Esophagus squamous epithelium (tissue), 5 donors: ENCODE measurements at regions not wholly inside any gene's neighbourhood (a gene's known extent, or its start where the extent isn't known, plus 50 kb on each side); places are given as distances from the start of the nearest gene placed in this dataset.

Experiments
- DNase-seq: peaks from one replicate; lab custom pipeline; 2025; lab: John Stamatoyannopoulos, UW
- H3K27ac ChIP-seq, 4 donors: fragments of 200-600 bp; sonication (generic); one replicate each; pipeline ENCODE4 v1.5.1; 2016 to 2019; ENCODE audit warnings: mild to moderate bottlenecking in 1 of 4
- H3K27me3 ChIP-seq, 4 donors: fragments of 200-600 bp; sonication (generic); 1 replicate in 3 of 4; 2 replicates in 1 of 4; pipeline versions ENCODE4 v1.5.1 to v1.6.0; 2017 to 2021; ENCODE audit warnings: antibody characterized with exemption in 1 of 4
- H3K36me3 ChIP-seq, 3 donors: fragments of 200-600 bp; sonication (generic); one replicate each; pipeline ENCODE4 v1.5.1; 2016 to 2019
- H3K4me1 ChIP-seq, 3 donors: fragments of 200-600 bp; sonication (generic); one replicate each; pipeline ENCODE4 v1.5.1; 2017 to 2019
- H3K4me3 ChIP-seq, 4 donors: fragments of 200-600 bp; sonication (generic); 1 replicate in 3 of 4; 2 replicates in 1 of 4; pipeline ENCODE4 v1.5.1; 2016 to 2019; ENCODE audit warnings: mild to moderate bottlenecking in 2 of 4, moderate library complexity in 1 of 4
- H3K9me3 ChIP-seq, 3 donors: fragments of 200-600 bp; sonication (generic); one replicate each; pipeline ENCODE4 v1.5.1; 2016 to 2019
- POLR2A ChIP-seq, 4 donors: fragments of 450-650 bp; IDR thresholded peaks; one replicate each; pipeline ENCODE4 v1.6.1; 2017; ENCODE audit warnings: antibody characterized with exemption in 4 of 4, mild to moderate bottlenecking in 4 of 4, moderate library complexity in 3 of 4
- WGBS, 2 donors: methylation state at CpG; one replicate each; pipeline ENCODE4 v1.1.5; 2018; 5-methylcytosine and 5-hydroxymethylcytosine counted together
- intact Hi-C: fragments of 100-400 bp; cut with DNase I; formaldehyde crosslinking; loops from one replicate; pipeline ENCODE4 v1.15.0; 2022
- TF ChIP-seq, protein P1 (sequence below), 6 experiments: fragments of 450-650 bp in 4 of 6; fragments of 200-600 bp in 2 of 6; sonication (generic) in 2 of 6; IDR thresholded peaks; one replicate each; pipeline ENCODE4 v1.5.1; 2016 to 2019; ENCODE audit warnings: antibody characterized with exemption in 6 of 6, mild to moderate bottlenecking in 4 of 6, moderate library complexity in 4 of 6
- donor health status: DM: yes; HTN: yes; CAD: no.

DNA sequence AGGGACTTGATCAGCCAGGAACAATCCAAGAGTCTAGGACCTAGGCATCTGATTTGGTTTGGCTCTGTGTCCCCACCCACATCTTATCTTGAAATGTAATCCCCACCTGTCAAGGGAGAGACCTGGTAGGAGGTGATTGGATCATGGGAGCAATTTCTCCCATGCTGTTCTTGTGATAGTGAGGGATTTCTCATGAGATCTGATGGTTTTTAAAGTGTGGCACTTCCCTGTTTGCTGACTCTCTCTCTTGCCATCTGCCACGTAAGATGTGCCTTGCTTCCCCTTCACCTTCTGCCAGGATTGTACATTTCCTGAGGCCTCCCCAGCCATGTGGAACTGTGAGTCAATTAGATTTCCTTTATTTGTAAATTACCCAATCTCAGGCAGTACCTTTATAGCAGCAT, 201.7 kb upstream of the ACTBL2 start:
- Histone ChIP-seq H3K27ac (no peak overlapping the region), H3K4me3 (no peak overlapping the region), H3K4me1 (peaks cover 0 to 34% (median 7%) of the 10 kb centered on the region in 3 donors), H3K36me3 (no peaks in the 10 kb centered on the region), H3K27me3 (no peaks in the 10 kb centered on the region), H3K9me3 (no peaks in the 10 kb centered on the region)
- DNase-seq: no peak
- TF ChIP-seq, protein P1, sequence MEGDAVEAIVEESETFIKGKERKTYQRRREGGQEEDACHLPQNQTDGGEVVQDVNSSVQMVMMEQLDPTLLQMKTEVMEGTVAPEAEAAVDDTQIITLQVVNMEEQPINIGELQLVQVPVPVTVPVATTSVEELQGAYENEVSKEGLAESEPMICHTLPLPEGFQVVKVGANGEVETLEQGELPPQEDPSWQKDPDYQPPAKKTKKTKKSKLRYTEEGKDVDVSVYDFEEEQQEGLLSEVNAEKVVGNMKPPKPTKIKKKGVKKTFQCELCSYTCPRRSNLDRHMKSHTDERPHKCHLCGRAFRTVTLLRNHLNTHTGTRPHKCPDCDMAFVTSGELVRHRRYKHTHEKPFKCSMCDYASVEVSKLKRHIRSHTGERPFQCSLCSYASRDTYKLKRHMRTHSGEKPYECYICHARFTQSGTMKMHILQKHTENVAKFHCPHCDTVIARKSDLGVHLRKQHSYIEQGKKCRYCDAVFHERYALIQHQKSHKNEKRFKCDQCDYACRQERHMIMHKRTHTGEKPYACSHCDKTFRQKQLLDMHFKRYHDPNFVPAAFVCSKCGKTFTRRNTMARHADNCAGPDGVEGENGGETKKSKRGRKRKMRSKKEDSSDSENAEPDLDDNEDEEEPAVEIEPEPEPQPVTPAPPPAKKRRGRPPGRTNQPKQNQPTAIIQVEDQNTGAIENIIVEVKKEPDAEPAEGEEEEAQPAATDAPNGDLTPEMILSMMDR (IDR thresholded peaks at IDR 0.05): no peak
- no peak for TF ChIP-seq POLR2A (IDR thresholded peaks at IDR 0.05)
- intact Hi-C loops: no loop called here
- WGBS, 2 donors: 27 to 36% methylated on average over 1 of the region's 1 CpG

DNA sequence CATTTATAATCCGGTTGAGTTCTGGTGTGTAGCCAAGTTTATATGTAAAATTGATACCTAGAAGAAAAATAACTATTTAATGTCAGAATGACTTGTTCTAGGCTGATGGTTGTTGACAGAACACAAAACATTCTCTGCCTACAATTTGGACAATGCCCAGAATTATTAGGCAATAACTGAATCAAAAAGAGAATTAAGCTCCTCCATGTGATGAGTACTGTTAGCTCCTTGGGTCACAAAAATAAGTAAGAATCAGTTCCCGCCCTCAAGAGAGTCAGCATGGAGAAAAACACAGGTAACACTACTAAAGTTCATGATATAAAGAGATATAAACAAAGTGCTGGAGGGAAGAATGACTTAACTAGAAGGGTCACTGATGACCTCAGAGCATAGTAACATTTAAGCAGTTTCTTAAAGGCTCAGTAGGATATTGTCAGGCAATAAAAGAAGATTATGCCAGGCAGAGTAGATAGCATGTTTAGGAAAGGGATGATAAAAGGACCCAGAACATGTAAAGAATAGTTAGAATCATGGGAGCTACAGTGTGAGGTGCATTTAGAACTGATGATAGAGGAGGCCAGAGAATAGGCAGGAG, 200.5 kb upstream of the ACTBL2 start:
- Histone ChIP-seq H3K4me1 (peaks cover 0 to 34% (median 7%) of the 10 kb centered on the region in 3 donors), H3K9me3 (no peaks in the 10 kb centered on the region), H3K4me3 (no peak overlapping the region), H3K27me3 (no peaks in the 10 kb centered on the region), H3K27ac (no peak overlapping the region), H3K36me3 (no peaks in the 10 kb centered on the region)
- DNase-seq: no peak
- intact Hi-C loops: no loop called here
- TF ChIP-seq POLR2A (IDR thresholded peaks at IDR 0.05): no peak
- TF ChIP-seq, protein P1 (IDR thresholded peaks at IDR 0.05): no peak
- 46 to 51% methylated on average over 2 of the region's 2 CpGs for WGBS, 2 donors

DNA sequence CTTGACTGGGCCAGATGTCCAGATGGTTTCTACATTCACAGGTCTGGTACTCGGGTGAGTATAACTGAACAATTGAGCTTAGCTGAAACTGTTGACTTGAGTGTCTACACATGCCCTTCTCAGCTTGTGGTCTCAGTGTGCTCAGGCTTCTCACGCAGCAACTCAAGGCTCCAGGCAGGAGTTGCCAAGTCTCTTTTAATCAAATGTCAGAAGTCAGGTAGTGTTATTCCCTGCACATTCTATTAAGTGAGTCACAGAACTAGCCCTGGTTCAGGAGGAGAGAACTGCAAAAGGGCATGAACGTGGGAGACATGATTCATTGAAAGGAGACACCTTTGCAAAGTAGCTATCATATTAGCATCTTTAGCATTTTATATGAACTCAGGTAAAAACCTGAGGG, 199.3 kb upstream of the ACTBL2 start:
- H3K4me3 ChIP-seq: no peak overlapping the region
- peaks cover 0 to 38% (median 7%) of the 10 kb centered on the region in 3 donors for H3K4me1 ChIP-seq
- H3K27me3 ChIP-seq: no peaks in the 10 kb centered on the region
- no peaks in the 10 kb centered on the region for H3K9me3 ChIP-seq
- 30 to 48% methylated on average over 3 of the region's 3 CpGs for WGBS, 2 donors
- no peak overlapping the region for H3K27ac ChIP-seq
- DNase-seq: no peak
- no peaks in the 10 kb centered on the region for H3K36me3 ChIP-seq
- TF ChIP-seq POLR2A (IDR thresholded peaks at IDR 0.05): no peak
- TF ChIP-seq, protein P1 (IDR thresholded peaks at IDR 0.05): no peak
- intact Hi-C loops: no loop called here

DNA sequence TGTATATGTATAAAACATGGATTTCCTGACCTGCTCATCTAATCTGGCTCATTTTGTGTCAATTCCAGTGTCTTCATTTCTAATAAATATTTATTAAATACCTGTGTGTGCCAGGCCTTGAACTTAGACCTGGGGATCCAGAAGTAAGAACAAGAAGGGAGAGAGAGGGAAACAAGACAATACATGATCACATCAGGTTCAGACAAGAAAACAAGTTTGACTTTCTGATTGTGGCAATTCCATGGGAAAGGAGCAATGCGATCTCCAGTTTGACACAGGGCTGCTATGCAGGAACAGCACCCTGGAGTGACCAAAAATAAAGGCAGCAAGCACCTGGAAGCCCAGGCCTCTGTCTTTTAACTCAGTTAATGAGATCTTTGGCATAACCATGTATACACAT, 198.1 kb upstream of the ACTBL2 start:
- Histone ChIP-seq H3K27me3 (no peaks in the 10 kb centered on the region), H3K36me3 (no peaks in the 10 kb centered on the region), H3K4me1 (peaks cover 0 to 44% (median 7%) of the 10 kb centered on the region in 3 donors), H3K4me3 (no peak overlapping the region), H3K27ac (no peak overlapping the region), H3K9me3 (no peaks in the 10 kb centered on the region)
- TF ChIP-seq, protein P1 (IDR thresholded peaks at IDR 0.05): no peak
- no peak for TF ChIP-seq POLR2A (IDR thresholded peaks at IDR 0.05)
- intact Hi-C loops: no loop called here
- WGBS, 2 donors: 46 to 56% methylated on average over 1 of the region's 1 CpG
- DNase-seq: no peak

DNA sequence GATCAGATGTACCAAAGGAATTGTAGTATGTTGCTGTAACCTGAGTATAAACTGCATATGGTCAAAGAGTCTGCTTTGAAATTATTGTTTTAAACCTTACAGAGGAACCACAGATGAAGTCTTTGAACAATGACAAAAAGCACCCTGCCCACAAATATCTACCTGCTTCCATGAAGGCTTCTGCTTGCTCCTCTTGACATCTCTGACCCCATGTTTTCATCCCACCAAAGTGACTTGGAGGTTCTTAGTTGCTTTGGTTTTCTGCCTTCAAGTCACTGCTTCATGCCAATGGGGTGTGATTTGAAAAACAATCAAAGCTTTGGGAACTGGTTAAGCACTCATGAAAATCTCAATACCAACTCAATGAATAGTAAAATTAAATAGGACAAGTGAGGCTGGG, 194.6 kb upstream of the ACTBL2 start:
- no peaks in the 10 kb centered on the region for H3K36me3 ChIP-seq
- H3K4me3 ChIP-seq: no peak overlapping the region
- no peaks in the 10 kb centered on the region for H3K27me3 ChIP-seq
- peaks cover 0 to 19% (median 0%) of the 10 kb centered on the region in 3 donors for H3K4me1 ChIP-seq
- H3K9me3 ChIP-seq: no peaks in the 10 kb centered on the region
- DNase-seq: no peak
- no peak overlapping the region for H3K27ac ChIP-seq
- intact Hi-C loops: no loop called here
- TF ChIP-seq, protein P1 (IDR thresholded peaks at IDR 0.05): no peak
- TF ChIP-seq POLR2A (IDR thresholded peaks at IDR 0.05): no peak
